ENCODE measurements at regions not wholly inside any gene's neighbourhood (a gene's known extent, or its start where the extent isn't known, plus 50 kb on each side); places are given as distances from the start of the nearest gene placed in this dataset.

DNA sequence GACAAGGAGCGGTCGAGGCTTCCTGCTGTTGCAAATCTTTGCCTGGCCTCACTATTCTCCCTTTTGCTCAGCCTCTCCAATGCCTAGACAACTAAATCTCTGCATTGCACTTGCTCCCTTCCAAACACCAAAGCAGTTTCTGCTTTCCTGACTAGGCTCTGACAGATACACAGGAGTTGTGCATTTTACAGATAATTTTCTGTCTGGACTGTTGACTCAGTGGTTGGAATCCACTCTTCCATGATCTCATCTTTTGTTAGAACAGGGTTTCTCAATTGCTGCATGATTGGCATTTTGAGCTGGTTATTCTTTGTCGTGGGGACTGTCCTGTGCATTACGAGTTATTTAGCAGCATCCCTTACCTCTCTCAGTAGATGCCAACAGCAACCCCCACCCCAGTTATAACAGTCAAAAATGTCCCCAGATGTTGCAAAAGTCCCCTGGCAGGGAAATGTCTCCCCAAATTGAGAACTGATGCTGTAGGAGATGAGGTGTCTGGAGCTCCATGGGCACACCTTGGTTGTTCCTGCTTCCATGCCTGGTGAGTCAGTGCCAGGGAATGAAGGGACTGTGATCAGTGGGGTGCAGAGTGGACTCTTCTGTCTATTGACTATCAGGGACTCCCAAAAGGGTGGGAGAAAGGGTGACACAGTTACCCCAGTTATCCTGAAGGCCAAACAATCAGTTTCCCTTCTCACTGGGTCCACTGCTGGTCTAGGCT, 557.4 kb upstream of the PSMD7 start:
- no peak overlapping the region for H3K9ac ChIP-seq (ENCODE audit: low read length)
- no peak for DNase-seq (ENCODE audit: low read depth, low spot score)
- RAD21 ChIA-PET (ENCODE audit: low non-redundant PET in 1 of 2, low total read pairs in 2 of 2, uncharacterized antibody in 2 of 2, unreplicated experiment in 2 of 2) = no interaction called here

More for the DNA sequence above, 557.4 kb upstream of the PSMD7 start:
- intact Hi-C loops (cut with micrococcal nuclease) = no loop called here
- no peaks in the 10 kb centered on the region for H3K9me2 ChIP-seq (ENCODE audit: insufficient read depth)
- H3K79me2 ChIP-seq (ENCODE audit: insufficient read depth, low read length) = no peaks in the 10 kb centered on the region
- TF ChIP-seq CEBPB (IDR thresholded peaks at IDR 0.05; ENCODE audit: low read depth) (no peak), SP1 (IDR thresholded peaks at IDR 0.05; ENCODE audit: low read depth) (no peak), ZNF274 (IDR thresholded peaks at IDR 0.05; ENCODE audit: low read depth, low read length) (no peak), RAD21 (IDR thresholded peaks at IDR 0.05; ENCODE audit: low read depth) (no peak), EZH2phosphoT487 (IDR thresholded peaks at IDR 0.05; ENCODE audit: borderline replicate concordance) (no peak), JUND (IDR thresholded peaks at IDR 0.05) (no peak)
- TF ChIP-seq, protein P1, sequence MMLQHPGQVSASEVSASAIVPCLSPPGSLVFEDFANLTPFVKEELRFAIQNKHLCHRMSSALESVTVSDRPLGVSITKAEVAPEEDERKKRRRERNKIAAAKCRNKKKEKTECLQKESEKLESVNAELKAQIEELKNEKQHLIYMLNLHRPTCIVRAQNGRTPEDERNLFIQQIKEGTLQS (IDR thresholded peaks at IDR 0.05) = no peak
- TF ChIP-seq, protein P2, sequence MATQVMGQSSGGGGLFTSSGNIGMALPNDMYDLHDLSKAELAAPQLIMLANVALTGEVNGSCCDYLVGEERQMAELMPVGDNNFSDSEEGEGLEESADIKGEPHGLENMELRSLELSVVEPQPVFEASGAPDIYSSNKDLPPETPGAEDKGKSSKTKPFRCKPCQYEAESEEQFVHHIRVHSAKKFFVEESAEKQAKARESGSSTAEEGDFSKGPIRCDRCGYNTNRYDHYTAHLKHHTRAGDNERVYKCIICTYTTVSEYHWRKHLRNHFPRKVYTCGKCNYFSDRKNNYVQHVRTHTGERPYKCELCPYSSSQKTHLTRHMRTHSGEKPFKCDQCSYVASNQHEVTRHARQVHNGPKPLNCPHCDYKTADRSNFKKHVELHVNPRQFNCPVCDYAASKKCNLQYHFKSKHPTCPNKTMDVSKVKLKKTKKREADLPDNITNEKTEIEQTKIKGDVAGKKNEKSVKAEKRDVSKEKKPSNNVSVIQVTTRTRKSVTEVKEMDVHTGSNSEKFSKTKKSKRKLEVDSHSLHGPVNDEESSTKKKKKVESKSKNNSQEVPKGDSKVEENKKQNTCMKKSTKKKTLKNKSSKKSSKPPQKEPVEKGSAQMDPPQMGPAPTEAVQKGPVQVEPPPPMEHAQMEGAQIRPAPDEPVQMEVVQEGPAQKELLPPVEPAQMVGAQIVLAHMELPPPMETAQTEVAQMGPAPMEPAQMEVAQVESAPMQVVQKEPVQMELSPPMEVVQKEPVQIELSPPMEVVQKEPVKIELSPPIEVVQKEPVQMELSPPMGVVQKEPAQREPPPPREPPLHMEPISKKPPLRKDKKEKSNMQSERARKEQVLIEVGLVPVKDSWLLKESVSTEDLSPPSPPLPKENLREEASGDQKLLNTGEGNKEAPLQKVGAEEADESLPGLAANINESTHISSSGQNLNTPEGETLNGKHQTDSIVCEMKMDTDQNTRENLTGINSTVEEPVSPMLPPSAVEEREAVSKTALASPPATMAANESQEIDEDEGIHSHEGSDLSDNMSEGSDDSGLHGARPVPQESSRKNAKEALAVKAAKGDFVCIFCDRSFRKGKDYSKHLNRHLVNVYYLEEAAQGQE (IDR thresholded peaks at IDR 0.05; ENCODE audit: low read depth) = no peak
- H4K20me1 ChIP-seq (ENCODE audit: insufficient read depth) = no peaks in the 10 kb centered on the region
- CTCF ChIA-PET = no interaction called here
- POLR2A ChIA-PET = no interaction called here
- no peaks in the 10 kb centered on the region for H3K36me3 ChIP-seq (ENCODE audit: control insufficient read depth in 1 of 2, insufficient read depth in 2 of 2, low read length in 2 of 2)
- H2AFZ ChIP-seq (ENCODE audit: low read depth, low read length, poor library complexity, severe bottlenecking) = no peak overlapping the region
- H3K4me1 ChIP-seq (ENCODE audit: control insufficient read depth in 1 of 2, insufficient read depth in 2 of 2, low read length in 2 of 2) = peaks cover 0 to 8% of the 10 kb centered on the region in 2 experiments; a peak in 3 of 4 replicates
- no peak overlapping the region for H3K4me3 ChIP-seq (replicated peaks in 1 of 2; ENCODE audit: low read depth in 1 of 2, low read length in 2 of 2)
- H3K9me3 ChIP-seq (ENCODE audit: control insufficient read depth in 1 of 2, insufficient read depth in 1 of 2, low read depth in 1 of 2, low read length in 2 of 2) = no peaks in the 10 kb centered on the region
- ATAC-seq = no peak
- no peak overlapping the region for H3K4me2 ChIP-seq (ENCODE audit: low read length)
- H3K27me3 ChIP-seq (ENCODE audit: insufficient read depth, low read length) = peaks cover 27% of the 10 kb centered on the region; the same call in 1 of the 2 replicates
- no TSS peak for BruUV-seq (replicated peaks)
- no peak overlapping the region for H3K27ac ChIP-seq (ENCODE audit: low read depth, low read length)
